ENCODE measurements at regions not wholly inside any gene's neighbourhood (a gene's known extent, or its start where the extent isn't known, plus 50 kb on each side); places are given as distances from the start of the nearest gene placed in this dataset.

- no peaks in the 10 kb centered on the region for H3K36me3 ChIP-seq (ENCODE audit: control insufficient read depth, insufficient read depth, low read length)
- WGBS, 2 experiments (ENCODE audit: insufficient coverage in 2 of 2) = 73 to 89% methylated on average over 2 of the region's 4 CpGs
- no peak overlapping the region for H3K4me3 ChIP-seq (ENCODE audit: extremely low read depth, insufficient read depth, low read length, poor library complexity, severe bottlenecking)
- no peaks in the 10 kb centered on the region for H3K9me3 ChIP-seq (ENCODE audit: control insufficient read depth, low read length)
- peaks cover 12% of the 10 kb centered on the region for H3K4me1 ChIP-seq (ENCODE audit: control insufficient read depth, insufficient read depth, low read length, poor library complexity, severe bottlenecking)
- H3K27ac ChIP-seq (ENCODE audit: low read depth, low read length, severe bottlenecking) = no peak overlapping the region
Measured at GRCh38 chr18:24922491-24922890, 429.5 kb downstream of the ZNF521 start.

- H3K27ac ChIP-seq (ENCODE audit: low read depth, low read length, severe bottlenecking) = no peak overlapping the region
- H3K9me3 ChIP-seq (ENCODE audit: control insufficient read depth, low read length) = no peaks in the 10 kb centered on the region
- peaks cover 15% of the 10 kb centered on the region for H3K4me1 ChIP-seq (ENCODE audit: control insufficient read depth, insufficient read depth, low read length, poor library complexity, severe bottlenecking)
- H3K4me3 ChIP-seq (ENCODE audit: extremely low read depth, insufficient read depth, low read length, poor library complexity, severe bottlenecking) = no peak overlapping the region
- no peaks in the 10 kb centered on the region for H3K36me3 ChIP-seq (ENCODE audit: control insufficient read depth, insufficient read depth, low read length)
- 0% methylated on average over 1 of the region's 1 CpG for WGBS, 2 experiments (ENCODE audit: insufficient coverage in 2 of 2)
Measured at GRCh38 chr18:24923138-24923537, 428.8 kb downstream of the ZNF521 start.

GRCh38 chr18:24924066-24924716 lies 427.8 kb downstream of the ZNF521 start:
- no peaks in the 10 kb centered on the region for H3K9me3 ChIP-seq (ENCODE audit: control insufficient read depth, low read length)
- H3K4me1 ChIP-seq (ENCODE audit: control insufficient read depth, insufficient read depth, low read length, poor library complexity, severe bottlenecking) = peaks cover 20% of the 10 kb centered on the region
- no peaks in the 10 kb centered on the region for H3K36me3 ChIP-seq (ENCODE audit: control insufficient read depth, insufficient read depth, low read length)
- WGBS, 2 experiments (ENCODE audit: insufficient coverage in 2 of 2) = 70 to 78% methylated on average over 9 to 10 of the region's 12 CpGs
- H3K4me3 ChIP-seq (ENCODE audit: extremely low read depth, insufficient read depth, low read length, poor library complexity, severe bottlenecking) = no peak overlapping the region
- H3K27ac ChIP-seq (ENCODE audit: low read depth, low read length, severe bottlenecking) = no peak overlapping the region

- Histone ChIP-seq H3K4me3 (ENCODE audit: extremely low read depth, insufficient read depth, low read length, poor library complexity, severe bottlenecking) (no peak overlapping the region), H3K27ac (ENCODE audit: low read depth, low read length, severe bottlenecking) (no peak overlapping the region), H3K36me3 (ENCODE audit: control insufficient read depth, insufficient read depth, low read length) (no peaks in the 10 kb centered on the region), H3K9me3 (ENCODE audit: control insufficient read depth, low read length) (no peaks in the 10 kb centered on the region), H3K4me1 (ENCODE audit: control insufficient read depth, insufficient read depth, low read length, poor library complexity, severe bottlenecking) (peaks cover 17% of the 10 kb centered on the region)
- WGBS, 2 experiments (ENCODE audit: insufficient coverage in 2 of 2) = no CpG with 5 or more reads among the region's 1 CpG
Measured at GRCh38 chr18:24926649-24927048, 425.3 kb downstream of the ZNF521 start.

GRCh38 chr18:24928301-24928878 lies 423.6 kb downstream of the ZNF521 start:
- Histone ChIP-seq H3K4me3 (ENCODE audit: extremely low read depth, insufficient read depth, low read length, poor library complexity, severe bottlenecking) (no peak overlapping the region), H3K9me3 (ENCODE audit: control insufficient read depth, low read length) (no peaks in the 10 kb centered on the region), H3K27ac (ENCODE audit: low read depth, low read length, severe bottlenecking) (no peak overlapping the region), H3K4me1 (ENCODE audit: control insufficient read depth, insufficient read depth, low read length, poor library complexity, severe bottlenecking) (peaks cover 8% of the 10 kb centered on the region), H3K36me3 (ENCODE audit: control insufficient read depth, insufficient read depth, low read length) (no peaks in the 10 kb centered on the region)
- 77 to 93% methylated on average over 4 to 5 of the region's 8 CpGs for WGBS, 2 experiments (ENCODE audit: insufficient coverage in 2 of 2)

- Histone ChIP-seq H3K9me3 (ENCODE audit: control insufficient read depth, low read length) (no peaks in the 10 kb centered on the region), H3K4me1 (ENCODE audit: control insufficient read depth, insufficient read depth, low read length, poor library complexity, severe bottlenecking) (peaks cover 8% of the 10 kb centered on the region), H3K27ac (ENCODE audit: low read depth, low read length, severe bottlenecking) (no peak overlapping the region), H3K4me3 (ENCODE audit: extremely low read depth, insufficient read depth, low read length, poor library complexity, severe bottlenecking) (no peak overlapping the region), H3K36me3 (ENCODE audit: control insufficient read depth, insufficient read depth, low read length) (no peaks in the 10 kb centered on the region)
- 40 to 71% methylated on average over 1 to 2 of the region's 2 CpGs for WGBS, 2 experiments (ENCODE audit: insufficient coverage in 2 of 2)
Measured at GRCh38 chr18:24930478-24930877, 421.5 kb downstream of the ZNF521 start.

- no peak overlapping the region for H3K4me3 ChIP-seq (ENCODE audit: extremely low read depth, insufficient read depth, low read length, poor library complexity, severe bottlenecking)
- no peaks in the 10 kb centered on the region for H3K9me3 ChIP-seq (ENCODE audit: control insufficient read depth, low read length)
- no peak overlapping the region for H3K27ac ChIP-seq (ENCODE audit: low read depth, low read length, severe bottlenecking)
- peaks cover 9% of the 10 kb centered on the region for H3K4me1 ChIP-seq (ENCODE audit: control insufficient read depth, insufficient read depth, low read length, poor library complexity, severe bottlenecking)
- WGBS, 2 experiments (ENCODE audit: insufficient coverage in 2 of 2) = 34 to 45% methylated on average over 6 of the region's 6 CpGs
- no peaks in the 10 kb centered on the region for H3K36me3 ChIP-seq (ENCODE audit: control insufficient read depth, insufficient read depth, low read length)
Measured at GRCh38 chr18:24930971-24931370, 421.0 kb downstream of the ZNF521 start.

GRCh38 chr18:24933345-24933744 lies 418.6 kb downstream of the ZNF521 start:
- H3K27ac ChIP-seq (ENCODE audit: low read depth, low read length, severe bottlenecking) = no peak overlapping the region
- H3K9me3 ChIP-seq (ENCODE audit: control insufficient read depth, low read length) = no peaks in the 10 kb centered on the region
- H3K36me3 ChIP-seq (ENCODE audit: control insufficient read depth, insufficient read depth, low read length) = no peaks in the 10 kb centered on the region
- H3K4me3 ChIP-seq (ENCODE audit: extremely low read depth, insufficient read depth, low read length, poor library complexity, severe bottlenecking) = no peak overlapping the region
- peaks cover 7% of the 10 kb centered on the region for H3K4me1 ChIP-seq (ENCODE audit: control insufficient read depth, insufficient read depth, low read length, poor library complexity, severe bottlenecking)
- WGBS, 2 experiments (ENCODE audit: insufficient coverage in 2 of 2) = 100% methylated on average over 2 of the region's 3 CpGs

- WGBS, 2 experiments (ENCODE audit: insufficient coverage in 2 of 2) = 88 to 95% methylated on average over 3 to 6 of the region's 7 CpGs
- no peak overlapping the region for H3K27ac ChIP-seq (ENCODE audit: low read depth, low read length, severe bottlenecking)
- H3K4me3 ChIP-seq (ENCODE audit: extremely low read depth, insufficient read depth, low read length, poor library complexity, severe bottlenecking) = no peak overlapping the region
- H3K36me3 ChIP-seq (ENCODE audit: control insufficient read depth, insufficient read depth, low read length) = no peaks in the 10 kb centered on the region
- H3K4me1 ChIP-seq (ENCODE audit: control insufficient read depth, insufficient read depth, low read length, poor library complexity, severe bottlenecking) = peaks cover 4% of the 10 kb centered on the region
- H3K9me3 ChIP-seq (ENCODE audit: control insufficient read depth, low read length) = no peaks in the 10 kb centered on the region
Measured at GRCh38 chr18:24934258-24934932, 417.6 kb downstream of the ZNF521 start.

- peaks cover 4% of the 10 kb centered on the region for H3K4me1 ChIP-seq (ENCODE audit: control insufficient read depth, insufficient read depth, low read length, poor library complexity, severe bottlenecking)
- WGBS, 2 experiments (ENCODE audit: insufficient coverage in 2 of 2) = 100% methylated on average over 2 of the region's 4 CpGs
- H3K36me3 ChIP-seq (ENCODE audit: control insufficient read depth, insufficient read depth, low read length) = no peaks in the 10 kb centered on the region
- H3K9me3 ChIP-seq (ENCODE audit: control insufficient read depth, low read length) = no peaks in the 10 kb centered on the region
- H3K27ac ChIP-seq (ENCODE audit: low read depth, low read length, severe bottlenecking) = no peak overlapping the region
- no peak overlapping the region for H3K4me3 ChIP-seq (ENCODE audit: extremely low read depth, insufficient read depth, low read length, poor library complexity, severe bottlenecking)
Measured at GRCh38 chr18:24935008-24935407, 417.0 kb downstream of the ZNF521 start.

- Histone ChIP-seq H3K4me3 (ENCODE audit: extremely low read depth, insufficient read depth, low read length, poor library complexity, severe bottlenecking) (no peak overlapping the region), H3K4me1 (ENCODE audit: control insufficient read depth, insufficient read depth, low read length, poor library complexity, severe bottlenecking) (peaks cover 4% of the 10 kb centered on the region), H3K27ac (ENCODE audit: low read depth, low read length, severe bottlenecking) (no peak overlapping the region), H3K36me3 (ENCODE audit: control insufficient read depth, insufficient read depth, low read length) (no peaks in the 10 kb centered on the region), H3K9me3 (ENCODE audit: control insufficient read depth, low read length) (no peaks in the 10 kb centered on the region)
- WGBS, 2 experiments (ENCODE audit: insufficient coverage in 2 of 2) = 89% methylated on average over 1 of the region's 1 CpG; no CpG with 5 or more reads in 1 of the 2 experiments
Measured at GRCh38 chr18:24935896-24936295, 416.1 kb downstream of the ZNF521 start.
